ENCODE measurements at regions not wholly inside any gene's neighbourhood (a gene's known extent, or its start where the extent isn't known, plus 50 kb on each side); places are given as distances from the start of the nearest gene placed in this dataset.

- no peaks in the 10 kb centered on the region for H3K9me3 Mint-ChIP-seq (ENCODE audit: unreplicated experiment)
- no peaks in the 10 kb centered on the region for H3K4me1 Mint-ChIP-seq (ENCODE audit: insufficient read depth, unreplicated experiment)
- no peak overlapping the region for H3K4me3 Mint-ChIP-seq (ENCODE audit: unreplicated experiment)
- DNase-seq (ENCODE audit: unreplicated experiment), result no peak
- TF ChIP-seq, protein P1, sequence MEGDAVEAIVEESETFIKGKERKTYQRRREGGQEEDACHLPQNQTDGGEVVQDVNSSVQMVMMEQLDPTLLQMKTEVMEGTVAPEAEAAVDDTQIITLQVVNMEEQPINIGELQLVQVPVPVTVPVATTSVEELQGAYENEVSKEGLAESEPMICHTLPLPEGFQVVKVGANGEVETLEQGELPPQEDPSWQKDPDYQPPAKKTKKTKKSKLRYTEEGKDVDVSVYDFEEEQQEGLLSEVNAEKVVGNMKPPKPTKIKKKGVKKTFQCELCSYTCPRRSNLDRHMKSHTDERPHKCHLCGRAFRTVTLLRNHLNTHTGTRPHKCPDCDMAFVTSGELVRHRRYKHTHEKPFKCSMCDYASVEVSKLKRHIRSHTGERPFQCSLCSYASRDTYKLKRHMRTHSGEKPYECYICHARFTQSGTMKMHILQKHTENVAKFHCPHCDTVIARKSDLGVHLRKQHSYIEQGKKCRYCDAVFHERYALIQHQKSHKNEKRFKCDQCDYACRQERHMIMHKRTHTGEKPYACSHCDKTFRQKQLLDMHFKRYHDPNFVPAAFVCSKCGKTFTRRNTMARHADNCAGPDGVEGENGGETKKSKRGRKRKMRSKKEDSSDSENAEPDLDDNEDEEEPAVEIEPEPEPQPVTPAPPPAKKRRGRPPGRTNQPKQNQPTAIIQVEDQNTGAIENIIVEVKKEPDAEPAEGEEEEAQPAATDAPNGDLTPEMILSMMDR (IDR thresholded peaks at IDR 0.05; ENCODE audit: unreplicated experiment), result no peak
- ChIA-PET CTCF (no interaction called here), POLR2A (interaction anchor here (0.6 kb wide), 1 partner anchor 94 kb away, joined by 4 read pairs; no protein-coding TSS in a partner anchor)
- intact Hi-C loops (cut with micrococcal nuclease), result no loop called here
- peaks cover 27% of the 10 kb centered on the region for H3K27me3 Mint-ChIP-seq (ENCODE audit: insufficient read depth, unreplicated experiment)
- no peak overlapping the region for H3K27ac Mint-ChIP-seq (ENCODE audit: low read depth, unreplicated experiment)
- no TSS peak for BruUV-seq (replicated peaks)
- no peaks in the 10 kb centered on the region for H3K36me3 Mint-ChIP-seq (ENCODE audit: insufficient read depth, unreplicated experiment)
These were observed 117.7 kb upstream of the HDAC4 start for GRCh38 chr2:239518286-239519088.

GRCh38 chr2:239517686-239518085 lies 116.9 kb upstream of the HDAC4 start:
- POLR2A ChIA-PET, result no interaction called here
- peaks cover 25% of the 10 kb centered on the region for H3K27me3 Mint-ChIP-seq (ENCODE audit: insufficient read depth, unreplicated experiment)
- no peaks in the 10 kb centered on the region for H3K36me3 Mint-ChIP-seq (ENCODE audit: insufficient read depth, unreplicated experiment)
- DNase-seq (ENCODE audit: unreplicated experiment), result no peak
- H3K4me1 Mint-ChIP-seq (ENCODE audit: insufficient read depth, unreplicated experiment), result no peaks in the 10 kb centered on the region
- H3K4me3 Mint-ChIP-seq (ENCODE audit: unreplicated experiment), result no peak overlapping the region
- TF ChIP-seq, protein P1 (IDR thresholded peaks at IDR 0.05; ENCODE audit: unreplicated experiment), result no peak
- CTCF ChIA-PET, result no interaction called here
- H3K9me3 Mint-ChIP-seq (ENCODE audit: unreplicated experiment), result no peaks in the 10 kb centered on the region
- intact Hi-C loops (cut with micrococcal nuclease), result no loop called here
- no TSS peak for BruUV-seq (replicated peaks)
- no peak overlapping the region for H3K27ac Mint-ChIP-seq (ENCODE audit: low read depth, unreplicated experiment)

GRCh38 chr2:239516954-239517305 lies 116.1 kb upstream of the HDAC4 start:
- TF ChIP-seq, protein P1 (IDR thresholded peaks at IDR 0.05; ENCODE audit: unreplicated experiment), result no peak
- H3K36me3 Mint-ChIP-seq (ENCODE audit: insufficient read depth, unreplicated experiment), result no peaks in the 10 kb centered on the region
- H3K9me3 Mint-ChIP-seq (ENCODE audit: unreplicated experiment), result no peaks in the 10 kb centered on the region
- H3K4me1 Mint-ChIP-seq (ENCODE audit: insufficient read depth, unreplicated experiment), result no peaks in the 10 kb centered on the region
- H3K4me3 Mint-ChIP-seq (ENCODE audit: unreplicated experiment), result no peak overlapping the region
- DNase-seq (ENCODE audit: unreplicated experiment), result no peak
- no TSS peak for BruUV-seq (replicated peaks)
- ChIA-PET CTCF (no interaction called here), POLR2A (no interaction called here)
- intact Hi-C loops (cut with micrococcal nuclease), result no loop called here
- H3K27ac Mint-ChIP-seq (ENCODE audit: low read depth, unreplicated experiment), result no peak overlapping the region
- peaks cover 18% of the 10 kb centered on the region for H3K27me3 Mint-ChIP-seq (ENCODE audit: insufficient read depth, unreplicated experiment)

GRCh38 chr2:239516286-239516953 lies 115.6 kb upstream of the HDAC4 start:
- no peak for DNase-seq (ENCODE audit: unreplicated experiment)
- H3K4me1 Mint-ChIP-seq (ENCODE audit: insufficient read depth, unreplicated experiment), result no peaks in the 10 kb centered on the region
- no peak overlapping the region for H3K27ac Mint-ChIP-seq (ENCODE audit: low read depth, unreplicated experiment)
- H3K36me3 Mint-ChIP-seq (ENCODE audit: insufficient read depth, unreplicated experiment), result no peaks in the 10 kb centered on the region
- intact Hi-C loops (cut with micrococcal nuclease), result no loop called here
- TF ChIP-seq, protein P1 (IDR thresholded peaks at IDR 0.05; ENCODE audit: unreplicated experiment), result no peak
- no TSS peak for BruUV-seq (replicated peaks)
- H3K4me3 Mint-ChIP-seq (ENCODE audit: unreplicated experiment), result no peak overlapping the region
- CTCF ChIA-PET, result no interaction called here
- H3K27me3 Mint-ChIP-seq (ENCODE audit: insufficient read depth, unreplicated experiment), result peaks cover 13% of the 10 kb centered on the region
- H3K9me3 Mint-ChIP-seq (ENCODE audit: unreplicated experiment), result no peaks in the 10 kb centered on the region
- POLR2A ChIA-PET, result no interaction called here

All from MCF 10A (cell line).